ENCODE measurements at regions not wholly inside any gene's neighbourhood (a gene's known extent, or its start where the extent isn't known, plus 50 kb on each side); places are given as distances from the start of the nearest gene placed in this dataset.

DNA sequence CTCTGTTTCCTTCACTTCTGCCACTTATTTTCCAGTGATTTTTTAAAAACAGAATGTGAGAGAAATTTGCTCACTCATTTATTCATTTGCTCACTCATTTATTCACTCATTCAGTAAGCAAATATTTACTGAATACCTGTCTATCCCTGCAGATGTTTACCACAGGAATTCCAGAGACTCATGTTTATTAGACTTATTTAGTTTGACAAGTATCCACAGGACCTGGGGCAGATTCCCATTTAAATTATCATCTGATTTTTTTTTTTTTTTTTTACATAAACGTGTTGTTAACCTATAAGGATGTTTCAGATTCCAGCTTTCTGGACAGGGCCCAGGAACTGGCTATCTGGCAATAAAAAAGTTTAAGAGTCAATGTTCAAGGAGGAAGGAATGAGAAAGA, 175.1 kb upstream of the ERBB4 start:
- TF ChIP-seq, protein P1, sequence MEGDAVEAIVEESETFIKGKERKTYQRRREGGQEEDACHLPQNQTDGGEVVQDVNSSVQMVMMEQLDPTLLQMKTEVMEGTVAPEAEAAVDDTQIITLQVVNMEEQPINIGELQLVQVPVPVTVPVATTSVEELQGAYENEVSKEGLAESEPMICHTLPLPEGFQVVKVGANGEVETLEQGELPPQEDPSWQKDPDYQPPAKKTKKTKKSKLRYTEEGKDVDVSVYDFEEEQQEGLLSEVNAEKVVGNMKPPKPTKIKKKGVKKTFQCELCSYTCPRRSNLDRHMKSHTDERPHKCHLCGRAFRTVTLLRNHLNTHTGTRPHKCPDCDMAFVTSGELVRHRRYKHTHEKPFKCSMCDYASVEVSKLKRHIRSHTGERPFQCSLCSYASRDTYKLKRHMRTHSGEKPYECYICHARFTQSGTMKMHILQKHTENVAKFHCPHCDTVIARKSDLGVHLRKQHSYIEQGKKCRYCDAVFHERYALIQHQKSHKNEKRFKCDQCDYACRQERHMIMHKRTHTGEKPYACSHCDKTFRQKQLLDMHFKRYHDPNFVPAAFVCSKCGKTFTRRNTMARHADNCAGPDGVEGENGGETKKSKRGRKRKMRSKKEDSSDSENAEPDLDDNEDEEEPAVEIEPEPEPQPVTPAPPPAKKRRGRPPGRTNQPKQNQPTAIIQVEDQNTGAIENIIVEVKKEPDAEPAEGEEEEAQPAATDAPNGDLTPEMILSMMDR (IDR thresholded peaks at IDR 0.05) = no peak
- TF ChIP-seq EZH2phosphoT487 (IDR thresholded peaks at IDR 0.05) = no peak
- no peak for TF ChIP-seq EZH2 (IDR thresholded peaks at IDR 0.05)
